GM18861 (cell line): ENCODE measurements at regions not wholly inside any gene's neighbourhood (a gene's known extent, or its start where the extent isn't known, plus 50 kb on each side); places are given as distances from the start of the nearest gene placed in this dataset.
"Not testable (repeated sequence)": the region's sequence is repeated elsewhere in the genome, so short reads cannot be mapped to it uniquely, and the experiment has no call there.

Experiments
- ATAC-seq: cut with Tn5 transposase; IDR thresholded peaks from one replicate; pipeline ENCODE4 v1.9.1; 2021; ENCODE audit not compliant: unreplicated experiment

GRCh38 chr14:97068293-97068692 lies 271.1 kb downstream of the VRK1 start:
- not testable (repeated sequence) for ATAC-seq

DNA sequence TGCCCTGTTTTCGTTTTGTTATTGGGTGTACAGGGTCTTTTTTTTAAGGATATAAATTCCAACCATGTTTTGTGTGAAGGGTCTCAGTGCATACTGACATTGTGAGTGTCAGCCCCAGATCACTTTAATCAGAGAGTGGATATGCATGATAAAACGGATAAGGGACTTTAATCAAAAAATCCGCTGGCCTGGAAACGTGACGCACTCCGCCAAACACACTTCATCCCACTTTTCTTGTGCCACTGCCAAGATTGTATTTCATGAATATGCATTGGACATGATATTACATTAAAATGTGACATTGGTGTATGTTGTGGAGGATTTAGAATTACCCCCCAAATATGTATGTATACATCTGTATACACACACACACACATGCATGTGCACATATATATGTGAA lies 273.1 kb downstream of the VRK1 start:
- ATAC-seq, result no peak

DNA sequence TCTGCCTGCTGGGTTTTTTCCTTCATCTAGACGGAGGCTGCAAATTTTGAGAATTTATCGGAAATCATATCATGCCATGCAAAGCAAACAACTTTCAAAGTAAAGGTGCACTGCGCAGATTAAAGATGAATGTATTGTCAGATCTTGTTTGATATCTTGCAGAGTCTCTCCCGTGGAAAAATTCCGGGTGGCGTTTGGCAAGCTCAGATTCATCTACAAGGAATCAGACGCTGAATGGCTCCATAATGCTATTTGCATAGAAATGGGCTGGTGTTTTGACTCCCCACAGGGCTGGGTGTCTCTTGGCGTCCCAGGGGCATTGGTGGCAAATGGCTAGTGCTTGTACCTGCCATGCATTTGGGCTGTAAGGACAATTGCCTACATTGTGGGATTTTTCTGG lies 274.0 kb downstream of the VRK1 start:
- ATAC-seq, result no peak

GRCh38 chr14:97073622-97074021 lies 276.4 kb downstream of the VRK1 start:
- ATAC-seq, result no peak

GRCh38 chr14:97074456-97074855 lies 277.3 kb downstream of the VRK1 start:
- ATAC-seq, result no peak

DNA sequence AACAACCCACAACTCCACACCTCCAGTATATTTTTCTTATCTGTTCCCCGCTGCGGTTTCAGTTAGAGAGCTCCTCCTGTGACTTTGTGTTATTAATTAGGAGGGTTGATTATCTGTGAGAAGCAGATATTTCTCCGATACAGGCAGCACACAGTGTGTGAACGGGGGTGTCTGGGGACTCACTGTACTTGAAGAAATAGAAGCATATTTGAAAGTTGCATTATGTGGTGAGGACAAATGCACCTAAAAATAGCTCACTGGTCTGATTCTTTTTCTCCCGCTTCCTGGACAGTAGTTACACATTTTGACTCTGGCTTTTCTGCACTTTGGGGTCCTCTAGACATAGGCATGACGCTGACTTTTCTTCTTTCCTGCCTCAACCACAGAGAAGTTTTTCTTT lies 277.7 kb downstream of the VRK1 start:
- ATAC-seq, result no peak

GRCh38 chr14:97077253-97077653 lies 280.1 kb downstream of the VRK1 start:
- ATAC-seq, result peak; percentile 81

DNA sequence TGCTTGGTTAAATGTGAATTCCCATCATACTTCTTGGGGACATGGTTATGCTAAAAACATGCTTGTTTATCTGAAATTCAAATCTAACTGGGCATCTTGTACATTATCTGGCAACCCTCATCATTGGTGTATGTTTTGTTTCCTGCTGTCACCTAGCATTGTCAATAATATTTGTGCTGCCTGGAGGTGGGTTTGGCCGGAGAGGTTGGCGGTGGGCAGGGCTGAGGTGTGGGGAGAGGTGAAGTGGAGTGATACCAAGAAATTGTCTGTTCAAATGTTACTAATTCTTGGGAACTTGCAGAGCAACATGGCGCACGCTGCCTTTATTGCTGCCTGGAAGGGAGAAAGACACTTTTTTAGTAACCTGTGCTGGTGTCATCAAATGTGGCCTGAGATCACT lies 280.5 kb downstream of the VRK1 start:
- no peak for ATAC-seq

DNA sequence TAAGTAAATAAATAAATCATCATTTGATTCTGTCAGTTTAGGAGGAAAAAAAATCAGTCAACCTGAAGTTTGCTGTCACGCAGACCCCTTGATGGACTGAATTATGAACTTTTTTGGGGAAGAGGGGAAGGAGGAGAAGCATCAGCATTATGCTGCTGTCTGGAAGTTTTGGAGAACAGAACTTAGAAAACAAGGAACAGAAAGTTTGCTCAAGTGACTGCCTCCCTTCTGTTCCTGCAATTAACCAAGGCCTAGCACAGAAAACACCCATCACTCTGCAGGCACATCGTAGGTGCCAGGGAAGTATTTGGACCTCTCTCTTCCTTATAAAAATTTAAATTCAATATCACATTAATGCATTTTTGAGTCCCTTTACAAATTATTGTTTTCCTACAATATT lies 283.8 kb downstream of the VRK1 start:
- ATAC-seq, result no peak

DNA sequence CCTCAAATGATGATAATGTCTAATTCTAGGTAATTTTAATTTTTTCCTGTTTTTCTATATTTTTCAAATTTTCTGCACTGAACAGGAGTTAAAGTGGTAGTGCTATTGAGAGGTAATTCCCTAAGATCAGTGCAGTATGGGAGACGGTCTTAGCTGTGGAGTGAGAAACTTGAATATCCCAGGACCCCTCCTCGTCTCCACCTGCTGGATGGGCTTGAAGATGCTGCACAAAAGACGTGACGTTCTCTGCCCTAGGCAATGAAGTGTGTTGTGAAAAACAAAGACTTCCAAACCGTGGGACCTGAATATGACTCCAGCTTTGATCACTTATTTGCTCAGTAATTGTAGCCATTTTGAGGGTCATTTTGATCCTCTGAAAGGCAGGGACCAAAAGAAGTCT lies 298.1 kb downstream of the VRK1 start:
- ATAC-seq, result no peak

- no peak for ATAC-seq
These were observed 300.1 kb downstream of the VRK1 start for GRCh38 chr14:97097296-97097695.

- no peak for ATAC-seq
These were observed 303.1 kb downstream of the VRK1 start for GRCh38 chr14:97100306-97100705.

DNA sequence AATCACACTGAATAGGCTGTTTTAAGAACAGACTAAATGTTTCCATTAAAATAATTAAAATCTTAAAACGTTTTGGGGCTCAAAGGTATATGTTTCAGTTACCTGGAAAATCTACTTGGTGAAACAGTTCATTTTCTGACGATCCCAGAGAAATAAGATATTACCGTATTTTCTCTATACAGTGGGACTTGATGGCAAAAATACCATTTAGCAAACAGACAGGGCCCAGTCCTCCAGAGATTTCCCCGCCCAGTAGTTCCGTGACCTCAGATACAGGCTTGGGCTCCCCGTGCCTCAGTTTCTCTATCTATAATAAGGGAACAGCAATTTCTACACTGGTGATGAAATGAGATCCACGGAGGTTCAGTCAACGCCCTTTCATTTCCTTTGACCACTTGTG lies 304.4 kb downstream of the VRK1 start:
- no peak for ATAC-seq

GRCh38 chr14:97104029-97104428 lies 306.8 kb downstream of the VRK1 start:
- ATAC-seq, result no peak

- no peak for ATAC-seq
These were observed 309.0 kb downstream of the VRK1 start for GRCh38 chr14:97106166-97106565.

DNA sequence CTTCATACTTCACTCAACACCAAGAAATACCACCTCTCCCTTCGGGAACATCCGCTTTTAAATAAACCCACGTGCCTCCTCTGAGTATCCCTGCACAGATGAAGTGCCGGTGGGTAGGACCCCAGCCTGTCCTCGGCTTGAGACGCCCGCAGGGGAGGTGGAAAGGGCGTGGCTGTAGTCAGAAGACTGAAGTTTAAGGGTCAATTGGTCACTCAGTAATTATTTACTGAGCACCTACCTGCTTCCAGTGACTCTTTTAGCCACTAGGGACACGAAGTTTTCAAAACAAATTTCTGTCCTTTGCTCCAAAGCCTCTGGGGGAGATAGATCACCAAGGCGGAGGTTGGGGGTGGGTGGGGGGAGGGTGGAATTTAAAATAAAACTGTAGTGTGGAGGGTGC lies 309.4 kb downstream of the VRK1 start:
- no peak for ATAC-seq

DNA sequence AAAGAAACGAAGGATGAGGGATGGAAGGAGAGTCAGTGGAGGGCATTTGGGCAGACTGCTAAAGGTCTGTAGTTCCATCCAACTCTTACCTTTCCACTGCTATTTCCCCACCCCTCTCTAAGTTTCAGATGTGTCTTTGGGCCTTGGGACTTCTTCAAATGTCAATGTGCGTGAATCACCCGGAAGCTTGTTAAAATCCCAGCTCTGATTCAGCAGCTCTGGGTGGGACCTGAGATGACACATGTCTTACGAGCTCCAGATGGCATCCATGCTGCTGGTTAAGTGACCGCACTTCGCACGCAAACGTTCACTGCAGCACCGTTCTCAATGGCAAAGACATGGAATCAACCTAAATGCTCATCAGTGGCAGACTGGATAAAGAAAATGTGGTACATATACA lies 309.9 kb downstream of the VRK1 start:
- no peak for ATAC-seq

DNA sequence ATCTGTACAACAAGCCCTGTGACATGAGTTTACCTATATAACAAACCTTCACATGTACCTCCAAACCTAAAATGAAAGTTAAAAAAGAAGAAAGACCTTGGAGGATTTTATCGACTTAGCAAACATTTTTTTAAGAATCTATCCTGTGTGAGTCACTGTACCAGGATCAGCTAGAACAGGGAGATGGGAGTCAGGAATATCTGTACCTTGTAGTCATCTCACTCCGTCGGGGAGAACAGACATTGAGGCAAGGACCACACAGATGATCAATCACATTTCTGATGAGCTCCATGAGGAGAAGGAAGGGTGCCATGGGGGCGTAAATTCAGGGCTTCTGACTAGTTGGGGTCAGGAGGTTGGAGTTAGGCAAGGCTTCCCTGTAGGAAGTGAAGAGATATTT lies 310.6 kb downstream of the VRK1 start:
- no peak for ATAC-seq

- no peak for ATAC-seq
These were observed 312.1 kb downstream of the VRK1 start for GRCh38 chr14:97109234-97109633.

GRCh38 chr14:97113339-97113738 lies 316.2 kb downstream of the VRK1 start:
- no peak for ATAC-seq

DNA sequence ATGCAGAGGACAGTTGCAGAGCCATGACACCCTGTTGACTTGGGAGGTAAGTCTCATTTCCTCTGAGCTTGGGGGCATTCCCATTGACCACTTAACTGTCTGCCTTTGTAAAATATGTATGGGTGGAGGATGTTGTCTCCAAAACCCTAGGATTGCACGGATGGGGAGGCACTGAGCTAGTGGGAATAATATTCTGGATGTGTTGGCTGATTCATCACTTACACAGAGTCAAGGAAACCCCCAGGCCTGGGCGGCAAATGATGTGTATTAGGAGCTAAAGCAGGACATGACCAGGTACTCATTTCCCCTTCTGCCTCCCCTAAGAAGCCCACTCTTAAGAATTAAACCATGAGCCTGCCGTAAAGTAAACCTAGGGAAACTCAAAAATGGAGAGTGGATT lies 319.4 kb downstream of the VRK1 start:
- ATAC-seq, result no peak

- no peak for ATAC-seq
These were observed 320.5 kb downstream of the VRK1 start for GRCh38 chr14:97117693-97118092.

DNA sequence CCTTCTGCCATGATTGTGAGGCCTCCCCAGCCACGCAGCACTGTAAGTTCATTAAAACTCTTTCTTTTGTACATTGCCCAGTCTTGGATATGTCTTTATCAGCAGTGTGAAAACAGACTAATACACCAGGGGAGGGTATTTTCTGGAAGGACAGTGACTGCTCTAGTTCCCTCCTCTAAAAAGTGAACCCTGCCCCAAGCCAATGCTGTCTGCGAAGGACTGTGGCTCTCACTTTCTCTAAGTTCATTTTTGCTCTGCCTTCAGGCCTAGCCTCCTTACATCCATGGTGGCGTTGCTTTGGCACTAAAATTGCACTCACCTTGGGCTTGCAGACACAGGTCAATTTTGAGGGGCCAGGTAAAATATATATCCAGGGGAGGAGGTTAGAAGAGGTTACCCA lies 323.0 kb downstream of the VRK1 start:
- no peak for ATAC-seq

DNA sequence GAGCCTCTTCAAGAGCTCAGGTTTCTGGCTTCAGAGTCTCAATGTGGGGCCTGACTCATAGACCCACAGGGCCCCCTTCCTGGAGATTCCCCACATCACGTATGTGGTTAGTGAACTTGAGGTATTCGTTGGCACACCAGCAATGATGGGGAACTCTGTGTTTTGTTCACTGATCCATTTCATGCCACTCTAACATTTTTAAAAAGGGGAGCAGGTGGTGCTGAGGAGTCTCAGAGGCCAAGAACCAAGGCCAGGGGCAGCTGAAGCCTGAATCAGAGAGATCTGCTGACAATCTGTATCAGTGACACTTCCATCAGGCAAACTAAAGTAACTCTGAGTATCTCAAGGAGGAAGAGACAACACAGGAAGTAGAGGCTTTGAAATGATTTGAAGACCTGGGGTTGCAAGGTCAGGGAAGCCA lies 323.4 kb downstream of the VRK1 start:
- ATAC-seq, result no peak
